Caki2 (cell line): ENCODE measurements at regions not wholly inside any gene's neighbourhood (a gene's known extent, or its start where the extent isn't known, plus 50 kb on each side); places are given as distances from the start of the nearest gene placed in this dataset.
A peak's percentile ranks its signal among the peaks of the same experiment; 100 is the strongest.

Experiments used
- DNase-seq: peaks from one replicate; pipeline ENCODE4 v3.0.0-alpha.2; 2015; ENCODE audit warnings: low read depth
- in situ Hi-C: cut with HindIII; loops from 2 replicates; pipeline ENCODE4 v1.10.0; 2016; ENCODE audit warnings: low sequenced_read_pairs, low pct_unique_long_range_greater_than_20kb, mixed read lengths

DNA sequence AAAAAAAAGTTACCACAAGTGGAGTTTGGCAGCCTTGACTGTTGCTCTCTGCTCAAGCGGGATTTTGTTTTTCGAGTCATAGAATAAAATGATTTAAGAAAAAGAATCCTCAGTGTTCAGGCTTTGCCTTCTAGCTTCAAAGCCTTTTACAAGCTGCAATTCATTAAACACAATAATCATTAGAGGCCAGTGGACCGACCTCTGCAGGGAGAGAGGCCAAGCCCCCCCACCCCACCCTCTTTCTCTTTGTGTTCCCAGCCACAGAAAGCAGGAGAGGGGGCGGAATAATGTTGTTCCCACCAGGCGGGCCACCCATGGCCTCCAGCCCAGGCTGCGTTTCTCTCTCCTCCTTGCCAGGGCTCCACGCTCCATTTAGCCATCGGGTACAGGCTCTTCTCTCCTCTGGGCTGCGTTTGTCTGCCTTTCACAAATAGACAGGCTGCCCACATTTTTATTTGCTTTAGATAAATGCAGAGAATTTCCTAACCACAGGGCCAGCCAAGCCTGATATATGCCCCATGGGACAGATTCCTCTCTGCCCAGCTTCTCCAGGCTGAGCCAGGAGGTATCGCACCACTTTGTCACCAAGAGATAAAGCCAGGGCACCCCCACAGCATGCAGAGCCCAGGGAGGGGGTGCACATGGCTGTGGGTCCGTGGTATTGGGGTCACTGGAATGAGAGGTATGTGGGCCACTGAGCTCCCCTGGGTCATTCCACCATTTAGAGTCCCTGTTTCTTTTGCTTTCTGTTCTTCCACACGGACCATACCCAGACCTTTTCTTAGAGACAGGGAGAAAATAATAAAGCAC lies 318.8 kb downstream of the PIK3R1 start:
- in situ Hi-C loops = no loop called here
- DNase-seq = peak; percentile 69

DNA sequence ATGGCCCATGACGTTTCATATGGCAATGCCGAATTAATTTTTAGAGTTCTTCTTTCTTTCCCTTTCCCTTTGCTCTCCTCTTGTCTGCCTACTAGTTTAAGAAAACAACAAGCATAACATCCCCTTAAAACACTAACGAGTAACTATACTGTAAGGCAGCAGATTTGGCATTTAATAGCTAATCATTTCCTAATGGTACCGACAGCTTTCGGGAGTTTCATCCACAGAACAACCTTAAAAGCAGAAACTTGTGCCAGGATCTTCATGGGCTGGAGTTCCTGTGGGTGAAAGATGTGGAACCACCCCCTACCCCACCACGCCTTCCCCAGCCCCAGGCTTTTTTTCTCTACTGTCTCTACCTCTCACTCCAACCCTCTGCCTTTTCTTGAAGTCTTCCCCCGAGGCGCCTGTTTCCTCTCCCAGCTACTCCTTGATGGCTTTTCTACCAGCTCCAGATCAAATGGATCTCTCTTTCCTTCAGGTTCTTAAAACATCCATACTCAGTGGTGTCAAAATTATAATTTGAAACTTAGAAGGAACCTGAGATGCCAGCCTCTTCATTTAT lies 319.5 kb downstream of the PIK3R1 start:
- in situ Hi-C loops = no loop called here
- no peak for DNase-seq

DNA sequence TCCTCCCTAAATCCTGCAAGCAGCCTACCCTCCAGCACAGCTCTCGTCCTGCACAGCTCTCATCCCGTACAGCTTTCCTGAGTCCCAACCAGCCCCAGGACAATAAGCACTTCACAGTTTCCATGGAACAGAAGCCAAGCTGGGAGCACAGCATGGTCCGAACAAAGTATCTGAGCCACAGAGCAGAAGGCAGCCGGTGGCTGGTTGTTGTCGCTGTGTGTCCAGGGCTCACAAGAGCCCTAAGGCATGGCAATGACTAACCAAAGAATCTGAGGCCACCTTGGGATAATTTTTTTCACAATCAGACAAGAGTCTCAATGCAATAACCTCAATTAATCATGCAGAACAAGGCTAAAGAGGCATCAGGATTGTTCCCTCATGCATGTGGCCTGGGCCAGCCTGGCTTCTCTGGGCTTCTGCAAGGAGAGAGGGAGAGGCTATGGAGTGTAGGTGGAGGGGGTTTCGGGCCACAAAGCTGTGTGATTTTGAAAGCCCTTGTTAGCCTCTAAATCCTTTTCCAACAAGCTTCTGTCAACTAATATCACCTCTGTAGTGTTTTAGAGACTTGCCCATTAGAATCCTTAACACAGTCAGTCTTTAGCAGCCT lies 323.4 kb downstream of the PIK3R1 start:
- DNase-seq = peak; percentile 44
- in situ Hi-C loops = no loop called here

DNA sequence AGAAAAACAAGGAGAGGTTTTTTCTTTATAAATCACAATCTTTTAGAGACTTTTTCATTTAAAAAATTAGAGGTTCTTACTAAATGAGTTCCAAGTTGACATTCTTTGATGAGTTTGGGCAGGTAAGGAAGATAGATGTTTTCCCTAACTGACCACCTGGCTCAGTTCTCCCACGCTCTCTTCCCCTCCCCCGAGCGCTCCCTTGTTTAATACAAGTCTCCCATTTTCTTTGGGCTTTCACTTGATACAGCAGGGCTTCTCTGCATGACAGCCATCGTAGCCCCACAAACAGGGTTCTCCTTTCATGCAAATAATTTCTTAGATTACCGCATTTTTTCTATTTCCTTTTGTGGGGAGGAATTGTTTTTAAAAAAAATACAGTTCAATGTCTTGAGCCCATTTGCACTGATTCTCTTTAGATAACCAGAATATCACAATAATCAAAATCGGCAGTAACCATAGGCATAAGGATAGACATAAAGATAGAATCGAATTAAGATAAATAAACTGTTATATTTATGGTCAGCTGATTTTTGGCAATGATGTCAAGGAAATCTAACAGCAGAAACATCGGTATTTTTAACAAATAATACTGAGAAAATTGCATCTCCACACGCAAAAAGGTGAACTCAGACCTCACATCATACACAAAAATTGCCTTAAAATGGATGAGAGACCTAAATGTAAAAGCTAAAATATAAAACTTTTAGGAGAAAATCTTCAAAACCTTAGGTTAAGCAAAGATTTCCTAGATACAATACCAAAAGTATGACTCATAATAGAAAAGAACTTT lies 325.4 kb downstream of the PIK3R1 start:
- DNase-seq = no peak
- in situ Hi-C loops = no loop called here

DNA sequence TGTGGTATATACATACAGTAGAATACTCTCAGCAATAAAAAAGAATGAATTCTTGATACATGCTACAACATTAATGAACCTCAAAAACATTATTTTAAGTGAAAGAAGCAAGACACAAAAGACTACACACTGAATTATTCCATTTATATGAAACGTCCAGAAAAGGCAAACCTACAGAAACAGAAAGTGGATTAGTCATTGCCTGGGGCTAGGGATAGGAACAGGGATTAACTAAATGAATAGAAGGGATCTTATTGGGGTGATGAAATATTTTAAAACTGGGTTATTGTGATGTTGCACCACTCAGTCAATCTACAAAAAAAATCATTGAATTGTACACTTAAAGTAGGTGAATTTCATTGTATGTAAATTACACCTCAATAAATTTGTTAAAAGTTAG lies 326.7 kb downstream of the PIK3R1 start:
- in situ Hi-C loops = no loop called here
- DNase-seq = no peak

DNA sequence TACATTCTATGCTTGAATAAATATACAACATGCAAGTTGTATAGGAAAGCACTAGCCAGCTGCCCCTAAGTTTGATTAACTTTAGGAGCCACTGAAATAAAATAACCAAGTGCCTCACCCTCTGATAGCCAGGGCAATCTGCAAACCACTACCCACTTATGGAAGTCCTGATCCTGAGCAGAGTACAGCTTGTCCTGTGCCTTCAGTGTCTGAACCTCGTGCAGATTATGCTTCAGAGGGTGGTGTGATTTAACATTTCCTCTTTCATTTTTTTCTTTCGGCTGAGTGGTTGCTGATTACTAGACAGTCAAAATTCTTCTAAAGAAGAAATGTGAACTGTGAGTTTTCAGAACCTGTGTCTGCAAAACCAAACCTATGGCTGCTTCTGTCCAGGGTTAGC lies 327.7 kb downstream of the PIK3R1 start:
- in situ Hi-C loops = no loop called here
- no peak for DNase-seq

DNA sequence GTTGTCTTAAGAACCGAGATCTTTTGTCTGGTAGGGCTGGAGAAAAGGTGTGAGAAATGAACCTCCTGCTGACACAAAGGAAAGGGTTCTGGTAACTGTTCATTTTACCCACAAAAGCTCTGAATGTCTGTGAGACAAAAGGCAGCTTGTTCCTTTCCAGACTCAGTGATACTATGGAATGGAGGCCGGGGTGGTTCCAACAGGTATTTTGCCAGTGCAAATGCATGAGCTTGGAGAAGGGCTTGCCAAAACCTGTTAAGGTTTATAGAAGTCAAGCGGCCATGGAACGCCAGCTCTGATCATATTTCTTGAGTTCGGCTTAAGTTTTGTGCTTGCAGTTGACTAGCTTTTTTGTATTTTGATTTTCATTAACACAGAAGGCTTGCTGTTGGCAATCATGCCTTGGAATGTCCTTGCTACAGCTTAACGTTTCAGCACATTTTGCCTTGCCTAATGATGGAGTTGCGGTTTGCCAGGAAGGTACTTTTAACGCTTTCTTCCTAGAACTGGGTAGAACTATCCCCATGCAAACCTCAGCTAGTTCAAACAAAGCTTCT lies 328.6 kb downstream of the PIK3R1 start:
- in situ Hi-C loops = no loop called here

DNA sequence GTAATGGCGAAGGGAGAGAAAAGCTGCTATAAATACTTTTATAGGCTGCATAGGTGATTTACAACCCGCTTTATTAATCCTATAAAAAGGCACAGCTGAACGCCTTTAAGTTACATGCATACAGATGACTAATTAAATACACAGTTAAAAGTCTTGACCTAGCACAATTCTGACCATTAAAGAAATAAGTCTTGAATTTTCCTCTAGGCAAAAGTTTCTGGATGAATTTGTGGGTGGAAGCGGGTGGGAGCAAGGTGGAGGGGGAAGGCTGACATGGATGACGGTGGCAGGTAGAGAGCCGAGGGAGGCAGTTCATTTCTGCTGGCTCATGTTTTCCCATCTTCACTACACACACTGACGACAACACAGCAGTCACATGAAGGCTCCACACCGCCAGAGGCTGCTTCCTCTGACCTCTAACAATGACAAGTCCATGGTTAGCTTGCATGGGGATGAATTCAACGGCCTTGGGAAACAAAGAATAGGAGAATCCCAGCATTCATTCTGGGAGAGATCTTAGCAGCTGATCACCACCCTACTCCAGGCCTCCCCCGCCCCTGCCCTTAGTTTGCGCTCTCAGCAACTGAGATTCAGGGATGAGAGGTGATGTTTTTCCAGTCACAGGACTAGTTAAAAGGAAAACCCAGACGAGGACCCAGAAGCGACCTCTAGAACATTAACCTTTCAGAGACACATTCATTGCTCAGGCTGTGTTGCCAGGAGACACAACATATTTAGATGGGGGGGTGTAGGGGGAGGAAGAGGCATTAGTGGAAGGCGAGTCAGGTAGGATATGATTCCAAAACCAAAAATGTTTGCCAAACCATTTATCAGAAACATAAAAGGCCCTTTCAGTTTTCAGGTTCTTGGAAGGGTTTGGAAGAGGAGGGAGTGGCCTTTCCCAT lies 329.3 kb downstream of the PIK3R1 start:
- in situ Hi-C loops = no loop called here
- DNase-seq = peak; percentile 89

More for the DNA sequence above, 328.6 kb downstream of the PIK3R1 start:
- DNase-seq = no peak

DNA sequence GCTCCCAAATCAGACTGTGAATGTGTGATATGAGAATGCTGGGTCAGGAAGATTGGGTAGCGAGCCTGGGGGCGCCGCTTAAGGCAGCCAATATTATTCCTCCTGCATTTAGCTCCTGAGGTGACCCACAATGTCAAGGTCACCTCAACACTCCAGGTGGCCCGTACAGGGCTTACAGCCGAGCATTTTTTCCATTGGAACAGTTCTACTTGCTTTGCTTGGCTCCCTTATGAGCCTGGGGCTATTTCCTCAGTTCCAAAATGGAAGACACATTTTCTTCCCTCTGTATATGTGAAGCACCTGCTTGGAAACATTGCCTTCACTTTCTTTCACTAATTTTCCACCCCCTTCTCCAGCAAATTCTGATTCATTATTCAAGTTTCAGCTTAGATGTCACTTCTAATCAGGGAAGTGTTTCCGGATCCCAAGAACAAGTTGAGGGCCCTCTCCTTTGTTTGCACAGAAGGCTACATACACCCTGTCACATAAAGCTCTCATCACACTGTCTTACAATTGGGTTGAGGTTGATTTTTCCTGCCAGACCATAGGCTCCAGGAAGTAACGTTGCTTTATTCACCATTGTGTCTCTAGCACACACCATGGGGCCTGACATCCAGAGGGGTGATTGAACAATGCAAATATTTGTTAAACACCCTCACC lies 330.2 kb downstream of the PIK3R1 start:
- in situ Hi-C loops = no loop called here
- no peak for DNase-seq

DNA sequence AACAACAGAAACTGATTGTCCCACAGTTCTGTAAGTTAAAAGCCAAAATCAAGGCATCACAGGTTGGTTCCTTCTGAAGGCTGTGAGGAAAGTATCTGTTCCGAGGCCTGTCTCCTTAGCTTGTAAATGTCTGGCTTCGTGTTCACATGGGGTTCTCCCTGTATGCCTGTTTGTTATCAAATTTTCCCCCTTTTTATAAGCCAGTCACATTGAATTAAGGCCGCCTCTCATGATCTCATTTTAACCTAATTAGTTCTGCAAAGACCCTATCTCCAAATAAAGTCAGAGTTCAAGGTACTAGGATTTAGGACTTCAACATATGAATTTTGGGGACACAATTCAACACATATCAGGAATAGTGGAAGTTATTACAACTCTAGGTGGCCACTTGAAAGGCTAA lies 331.5 kb downstream of the PIK3R1 start:
- in situ Hi-C loops = no loop called here
- no peak for DNase-seq

DNA sequence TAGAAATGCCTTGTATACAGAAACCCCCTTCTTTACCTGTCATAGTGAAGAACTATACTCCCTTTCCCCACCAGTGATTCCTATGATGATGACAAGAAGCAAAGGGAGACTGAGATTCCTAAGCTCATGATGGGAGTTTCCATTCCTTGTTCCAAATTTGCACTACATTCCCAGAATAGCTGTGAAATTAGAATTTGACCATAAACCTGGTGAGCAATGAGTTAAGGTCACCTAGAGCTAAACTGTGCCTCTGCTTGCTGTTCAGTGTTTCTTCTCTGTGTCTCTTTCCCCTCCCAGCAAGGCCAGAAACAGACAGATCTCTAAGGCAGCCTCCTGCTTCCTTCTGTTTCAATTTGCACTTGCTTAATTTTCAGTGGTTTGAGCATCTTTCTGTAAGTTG lies 332.1 kb downstream of the PIK3R1 start:
- in situ Hi-C loops = no loop called here

DNA sequence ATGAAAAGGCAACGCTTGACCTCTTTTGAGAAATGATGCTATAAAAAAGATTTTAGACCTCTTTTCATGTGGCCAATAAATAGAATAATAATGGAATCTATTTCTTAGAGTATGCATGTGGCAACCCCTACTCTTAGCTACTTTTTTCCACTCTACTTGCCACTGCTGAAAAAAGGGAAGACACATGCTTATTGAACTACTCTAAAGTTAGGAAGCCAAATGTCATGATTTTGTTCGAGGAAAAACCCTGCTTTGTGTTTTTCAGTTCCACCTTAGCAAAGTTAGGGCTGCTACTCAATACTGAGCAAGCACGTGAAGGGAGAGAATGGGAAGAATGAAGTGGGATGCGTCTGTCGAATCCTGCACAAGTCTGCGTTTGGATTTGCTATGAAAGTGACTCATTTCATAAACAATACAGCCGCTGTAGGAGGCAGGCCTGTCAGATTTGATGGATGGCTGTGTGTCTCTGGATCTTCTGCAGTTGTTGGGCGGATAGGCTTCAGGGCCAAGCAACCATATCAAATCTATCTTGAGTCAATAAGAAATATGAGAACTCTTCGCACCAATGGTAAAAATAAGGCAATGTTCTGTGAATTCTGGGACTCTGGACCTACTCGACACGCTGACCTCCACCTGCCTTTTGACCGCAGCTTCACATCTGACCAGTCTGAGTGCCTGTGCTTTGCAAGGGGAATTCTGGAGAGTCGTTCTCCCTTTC lies 333.6 kb downstream of the PIK3R1 start:
- peak; percentile 99 for DNase-seq

More for the DNA sequence above, 332.1 kb downstream of the PIK3R1 start:
- DNase-seq = no peak

DNA sequence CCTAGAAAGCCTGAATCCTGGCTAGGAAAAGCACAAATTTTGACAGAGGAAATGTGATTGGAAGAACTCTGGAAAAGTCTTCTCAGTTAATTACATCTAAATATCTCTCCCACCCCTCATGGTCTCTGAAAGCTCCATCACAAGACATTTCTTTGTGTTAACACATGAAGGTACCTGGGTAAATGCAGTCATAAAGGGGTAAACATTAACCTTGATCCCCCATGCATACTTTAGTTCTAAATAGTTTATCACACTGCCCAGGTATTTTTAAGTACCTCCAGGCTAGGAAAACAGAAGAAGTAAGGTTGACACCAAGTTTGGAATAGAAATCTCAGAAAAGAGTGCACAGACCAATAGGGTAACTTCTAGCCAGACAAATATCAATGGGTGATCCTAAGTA lies 334.5 kb downstream of the PIK3R1 start:
- DNase-seq = no peak
- in situ Hi-C loops = no loop called here

More for the DNA sequence above, 333.6 kb downstream of the PIK3R1 start:
- in situ Hi-C loops = no loop called here

DNA sequence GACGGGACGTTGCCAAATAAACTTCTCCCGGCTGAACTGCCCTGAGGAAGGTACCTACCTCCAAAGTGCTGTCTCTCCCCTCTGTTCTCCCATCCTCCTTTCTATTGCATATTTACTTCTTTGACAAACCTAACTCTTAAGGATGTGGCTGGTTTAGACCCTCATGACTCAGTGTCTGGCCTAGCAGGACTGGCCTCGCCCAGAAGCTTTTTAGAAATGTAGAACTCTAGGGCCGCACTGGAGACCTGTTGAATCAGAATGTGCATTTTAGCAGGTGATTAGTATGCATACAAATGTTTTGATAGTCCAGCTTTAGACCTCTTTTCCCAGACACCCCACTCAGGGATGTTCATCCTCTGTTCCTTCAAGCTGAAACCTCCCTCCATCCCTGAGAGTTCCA lies 335.9 kb downstream of the PIK3R1 start:
- no peak for DNase-seq
- in situ Hi-C loops = no loop called here

DNA sequence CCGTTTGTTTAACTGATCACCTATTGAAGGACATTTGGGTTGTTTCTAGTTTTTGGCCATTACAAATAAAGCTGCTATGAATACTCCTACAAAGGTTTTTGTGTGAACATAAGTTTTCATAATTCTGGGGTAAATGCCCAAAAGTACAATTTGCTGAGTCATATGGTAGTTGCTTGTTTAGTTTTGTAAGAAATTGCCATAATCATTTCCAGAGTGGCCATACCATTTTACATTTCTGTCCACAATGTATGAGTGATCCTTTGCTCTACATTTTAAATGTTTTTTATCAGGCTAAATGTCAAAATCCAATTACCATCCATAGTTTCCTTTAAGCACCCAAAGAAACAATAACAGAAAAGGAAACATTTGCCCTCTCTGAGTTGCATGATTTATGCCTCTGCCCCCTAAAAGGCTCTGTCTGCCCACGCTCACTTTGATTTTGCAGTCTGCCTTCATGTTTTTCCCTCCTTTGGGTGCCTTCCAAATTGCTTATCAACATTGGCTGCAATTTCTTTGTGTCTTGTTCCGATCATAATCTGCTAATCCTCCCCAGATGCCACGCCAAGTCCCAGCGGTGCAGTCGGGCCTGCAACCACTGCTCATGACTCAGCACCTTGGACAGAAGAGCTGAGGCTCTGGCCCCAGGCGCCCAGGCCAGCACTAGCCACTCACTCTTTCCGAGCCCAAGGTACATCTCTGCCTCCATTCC lies 339.2 kb downstream of the PIK3R1 start:
- DNase-seq = peak; percentile 86
- in situ Hi-C loops = no loop called here
